ENCODE measurements at regions not wholly inside any gene's neighbourhood (a gene's known extent, or its start where the extent isn't known, plus 50 kb on each side); places are given as distances from the start of the nearest gene placed in this dataset.

DNA sequence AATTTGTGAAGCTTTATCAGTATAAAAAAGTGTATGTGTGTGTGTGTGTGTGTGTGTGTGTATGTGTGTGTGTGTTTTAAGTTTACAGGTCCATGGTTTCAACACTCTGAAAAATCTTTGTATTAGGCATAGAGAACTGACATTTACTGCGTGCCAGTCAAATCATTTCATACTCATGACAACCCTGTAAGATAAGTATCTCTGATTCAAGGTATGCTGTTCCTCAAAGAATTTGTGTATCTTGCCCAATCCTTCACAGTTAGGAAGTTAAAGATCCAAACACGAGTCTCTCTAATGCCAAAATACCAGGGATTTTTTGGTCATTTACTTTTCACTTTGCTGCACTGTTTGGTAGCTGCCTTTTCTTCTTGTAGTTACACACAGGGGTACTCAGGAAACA is 1121.3 kb upstream of the AUTS2 start:
- TF ChIP-seq, protein P1, sequence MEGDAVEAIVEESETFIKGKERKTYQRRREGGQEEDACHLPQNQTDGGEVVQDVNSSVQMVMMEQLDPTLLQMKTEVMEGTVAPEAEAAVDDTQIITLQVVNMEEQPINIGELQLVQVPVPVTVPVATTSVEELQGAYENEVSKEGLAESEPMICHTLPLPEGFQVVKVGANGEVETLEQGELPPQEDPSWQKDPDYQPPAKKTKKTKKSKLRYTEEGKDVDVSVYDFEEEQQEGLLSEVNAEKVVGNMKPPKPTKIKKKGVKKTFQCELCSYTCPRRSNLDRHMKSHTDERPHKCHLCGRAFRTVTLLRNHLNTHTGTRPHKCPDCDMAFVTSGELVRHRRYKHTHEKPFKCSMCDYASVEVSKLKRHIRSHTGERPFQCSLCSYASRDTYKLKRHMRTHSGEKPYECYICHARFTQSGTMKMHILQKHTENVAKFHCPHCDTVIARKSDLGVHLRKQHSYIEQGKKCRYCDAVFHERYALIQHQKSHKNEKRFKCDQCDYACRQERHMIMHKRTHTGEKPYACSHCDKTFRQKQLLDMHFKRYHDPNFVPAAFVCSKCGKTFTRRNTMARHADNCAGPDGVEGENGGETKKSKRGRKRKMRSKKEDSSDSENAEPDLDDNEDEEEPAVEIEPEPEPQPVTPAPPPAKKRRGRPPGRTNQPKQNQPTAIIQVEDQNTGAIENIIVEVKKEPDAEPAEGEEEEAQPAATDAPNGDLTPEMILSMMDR (IDR thresholded peaks at IDR 0.05; ENCODE audit: low read length, missing control alignments) = no peak
- DNase-seq (ENCODE audit: low read depth) = no peak
- H3K4me3 ChIP-seq (replicated peaks; ENCODE audit: low read depth, low read length) = no peak overlapping the region

DNA sequence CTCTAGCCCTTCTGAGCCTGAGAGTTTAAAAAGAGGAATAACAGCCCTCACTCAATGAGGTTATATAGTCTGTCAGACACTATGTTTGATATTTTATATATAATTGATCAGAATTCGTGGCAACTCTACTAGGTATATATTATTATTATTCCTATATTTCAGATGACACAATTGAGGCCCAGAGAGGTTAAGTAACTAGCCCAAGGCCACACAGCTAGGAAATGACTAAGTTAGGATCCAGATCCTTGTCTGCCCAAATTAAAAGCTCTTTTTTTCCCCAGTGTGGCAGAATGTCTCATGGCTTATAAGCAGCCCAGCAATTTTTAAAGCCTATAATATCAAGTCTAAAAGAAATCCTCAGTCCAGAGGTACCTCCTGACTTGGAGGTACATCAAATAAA is 1119.9 kb upstream of the AUTS2 start:
- TF ChIP-seq, protein P1 (IDR thresholded peaks at IDR 0.05; ENCODE audit: low read length, missing control alignments) = no peak
- H3K4me3 ChIP-seq (replicated peaks; ENCODE audit: low read depth, low read length) = no peak overlapping the region
- DNase-seq (ENCODE audit: low read depth) = no peak

DNA sequence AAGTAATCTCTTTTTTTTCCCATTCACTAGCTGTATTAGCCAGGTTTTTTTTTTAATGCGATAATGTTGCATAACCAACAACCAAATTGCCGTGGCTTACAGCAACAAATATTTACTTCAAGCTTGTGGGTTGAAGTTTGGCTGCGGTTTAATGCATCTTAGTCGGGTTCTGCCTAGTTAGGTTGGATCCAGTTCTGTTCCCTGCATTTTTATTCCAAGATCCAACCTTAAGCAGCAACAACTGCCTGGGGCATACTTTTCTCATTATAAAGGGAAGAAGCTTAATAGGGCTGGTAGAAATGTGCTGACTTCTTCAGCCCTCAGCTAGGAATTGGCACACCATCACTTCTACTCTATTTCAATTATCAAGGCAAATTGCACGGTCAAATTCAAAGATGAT is 1115.5 kb upstream of the AUTS2 start:
- DNase-seq (ENCODE audit: low read depth) = no peak
- TF ChIP-seq, protein P1 (IDR thresholded peaks at IDR 0.05; ENCODE audit: low read length, missing control alignments) = no peak
- H3K4me3 ChIP-seq (replicated peaks; ENCODE audit: low read depth, low read length) = no peak overlapping the region

DNA sequence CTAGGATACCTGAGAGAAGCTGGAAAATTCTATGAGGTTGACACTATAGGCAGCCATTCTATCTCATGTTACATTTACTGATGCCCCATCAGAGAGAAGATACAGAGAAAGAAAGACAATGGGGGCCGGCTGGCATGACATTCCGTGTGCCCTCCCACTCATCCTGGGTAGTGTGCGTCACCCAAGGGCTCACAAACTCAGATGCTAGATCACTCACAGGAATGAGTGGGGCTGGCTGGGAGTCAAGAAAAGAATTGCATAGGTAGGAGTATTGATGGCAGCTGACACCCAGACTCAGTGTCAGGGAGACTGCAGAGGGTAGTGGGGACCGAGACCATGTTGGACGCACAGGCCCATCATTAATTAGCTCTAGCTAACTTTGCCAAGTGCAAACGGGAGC is 1113.5 kb upstream of the AUTS2 start:
- H3K4me3 ChIP-seq (replicated peaks; ENCODE audit: low read depth, low read length) = no peak overlapping the region
- TF ChIP-seq, protein P1 (IDR thresholded peaks at IDR 0.05; ENCODE audit: low read length, missing control alignments) = no peak
- DNase-seq (ENCODE audit: low read depth) = no peak

DNA sequence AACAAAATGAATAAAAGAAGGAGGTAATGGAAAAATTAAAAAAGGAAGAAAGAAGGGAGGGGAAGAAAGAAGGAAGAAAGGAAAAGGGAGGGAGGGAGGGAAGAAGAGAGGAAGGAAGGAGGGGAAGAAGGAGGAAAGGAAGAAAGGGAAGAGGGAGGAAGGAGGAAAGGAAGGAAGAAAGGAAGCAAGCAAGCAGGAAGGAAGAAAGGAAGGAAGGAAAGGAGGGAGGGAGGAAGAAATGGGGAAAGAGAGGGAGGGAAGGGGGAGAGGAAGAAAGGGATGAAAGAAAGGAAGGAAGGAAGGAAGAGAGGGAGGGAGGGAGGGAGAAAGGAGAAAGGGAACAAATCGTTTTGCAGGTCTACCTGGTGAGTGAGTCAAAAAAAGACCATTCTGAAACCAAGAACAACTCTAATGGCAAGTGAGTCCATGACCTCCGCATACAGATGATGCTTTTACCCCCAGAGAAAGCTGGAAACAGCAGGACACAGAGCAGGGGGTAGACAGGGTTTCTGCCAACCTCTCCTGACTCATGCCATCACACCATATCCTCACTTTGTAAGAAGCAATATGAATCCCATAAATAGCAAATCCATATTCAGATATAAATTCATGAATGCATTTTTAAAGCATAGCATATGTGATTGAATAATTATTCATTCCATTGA is 1112.9 kb upstream of the AUTS2 start:
- DNase-seq (ENCODE audit: low read depth) = no peak
- H3K4me3 ChIP-seq (replicated peaks; ENCODE audit: low read depth, low read length) = no peak overlapping the region
- TF ChIP-seq, protein P1 (IDR thresholded peaks at IDR 0.05; ENCODE audit: low read length, missing control alignments) = no peak

DNA sequence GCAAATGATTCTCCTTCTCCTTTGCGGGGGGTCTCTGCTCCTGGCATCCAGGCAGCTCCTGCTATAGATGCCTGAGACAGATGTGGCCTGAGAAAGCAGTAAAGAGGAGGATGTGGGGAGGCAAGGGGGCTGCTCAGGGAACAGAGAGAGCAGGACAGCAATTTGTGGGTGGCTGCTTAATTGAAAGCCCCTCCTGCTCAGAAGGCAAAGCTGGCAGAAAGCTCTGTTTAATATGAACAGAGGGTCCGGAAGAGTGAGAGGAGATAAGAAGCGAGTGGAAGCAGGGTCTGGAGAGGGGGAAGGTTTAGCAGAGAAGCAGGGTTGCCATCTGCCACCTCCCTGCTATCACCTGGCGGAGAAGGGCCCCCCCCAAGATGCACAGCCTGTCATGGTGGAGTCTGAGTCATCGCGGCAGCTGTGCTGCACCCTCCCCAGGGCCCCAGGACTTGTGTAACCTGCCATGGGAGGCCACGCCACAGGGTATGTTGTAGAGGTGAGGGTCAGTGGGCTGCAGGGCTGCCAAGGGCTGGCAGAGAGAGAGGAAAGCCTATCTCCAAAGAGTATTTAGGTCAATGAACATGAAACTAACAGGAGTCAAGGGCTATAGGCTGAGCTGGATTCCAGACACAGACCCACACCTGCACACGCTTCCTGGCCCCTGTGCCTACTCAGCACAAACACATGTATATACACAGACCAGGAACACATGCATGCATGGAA is 1109.8 kb upstream of the AUTS2 start:
- DNase-seq (ENCODE audit: low read depth) = no peak
- no peak overlapping the region for H3K4me3 ChIP-seq (replicated peaks; ENCODE audit: low read depth, low read length)
- TF ChIP-seq, protein P1 (IDR thresholded peaks at IDR 0.05; ENCODE audit: low read length, missing control alignments) = no peak
